ENCODE measurements at regions not wholly inside any gene's neighbourhood (a gene's known extent, or its start where the extent isn't known, plus 50 kb on each side); places are given as distances from the start of the nearest gene placed in this dataset.

DNA sequence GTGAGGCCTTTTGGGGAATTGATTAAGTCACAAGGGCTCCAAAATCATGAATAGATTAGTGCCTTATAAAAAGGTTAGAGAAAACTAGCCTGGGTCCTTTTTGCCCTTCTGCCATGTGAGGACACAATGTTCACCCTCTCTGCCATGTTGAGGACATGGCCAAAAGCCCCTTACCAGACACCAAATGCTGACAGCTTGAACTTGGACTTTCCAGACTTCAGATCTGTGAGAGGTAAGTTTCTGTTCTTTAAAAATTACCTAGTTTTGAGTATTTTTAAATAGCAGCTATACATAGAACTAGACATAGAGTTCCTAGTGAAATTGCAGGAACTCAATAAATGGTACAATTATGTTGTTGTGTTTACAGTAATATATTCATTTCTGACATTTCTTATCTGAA lies 1214.4 kb downstream of the ADGRL3 start:
- TF ChIP-seq EZH2phosphoT487 (IDR thresholded peaks at IDR 0.05; ENCODE audit: low read depth, severe bottlenecking, unreplicated experiment) (no peak), EZH2 (IDR thresholded peaks at IDR 0.05; ENCODE audit: borderline replicate concordance) (no peak)
- TF ChIP-seq, protein P1, sequence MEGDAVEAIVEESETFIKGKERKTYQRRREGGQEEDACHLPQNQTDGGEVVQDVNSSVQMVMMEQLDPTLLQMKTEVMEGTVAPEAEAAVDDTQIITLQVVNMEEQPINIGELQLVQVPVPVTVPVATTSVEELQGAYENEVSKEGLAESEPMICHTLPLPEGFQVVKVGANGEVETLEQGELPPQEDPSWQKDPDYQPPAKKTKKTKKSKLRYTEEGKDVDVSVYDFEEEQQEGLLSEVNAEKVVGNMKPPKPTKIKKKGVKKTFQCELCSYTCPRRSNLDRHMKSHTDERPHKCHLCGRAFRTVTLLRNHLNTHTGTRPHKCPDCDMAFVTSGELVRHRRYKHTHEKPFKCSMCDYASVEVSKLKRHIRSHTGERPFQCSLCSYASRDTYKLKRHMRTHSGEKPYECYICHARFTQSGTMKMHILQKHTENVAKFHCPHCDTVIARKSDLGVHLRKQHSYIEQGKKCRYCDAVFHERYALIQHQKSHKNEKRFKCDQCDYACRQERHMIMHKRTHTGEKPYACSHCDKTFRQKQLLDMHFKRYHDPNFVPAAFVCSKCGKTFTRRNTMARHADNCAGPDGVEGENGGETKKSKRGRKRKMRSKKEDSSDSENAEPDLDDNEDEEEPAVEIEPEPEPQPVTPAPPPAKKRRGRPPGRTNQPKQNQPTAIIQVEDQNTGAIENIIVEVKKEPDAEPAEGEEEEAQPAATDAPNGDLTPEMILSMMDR (IDR thresholded peaks at IDR 0.05; ENCODE audit: poor library complexity), result no peak
